Activated CD8-positive, alpha-beta memory T cell treated with anti-CD3 and anti-CD28 coated beads for 36 hours (primary cell): ENCODE measurements at regions not wholly inside any gene's neighbourhood (a gene's known extent, or its start where the extent isn't known, plus 50 kb on each side); places are given as distances from the start of the nearest gene placed in this dataset.

Experiments used
- CTCF ChIA-PET: fragments of 350-600 bp; sonication (Branson Sonifier 250); formaldehyde crosslinking; loops from one replicate; lab custom pipeline; 2021; ENCODE audit warnings: antibody characterized with exemption; lab: Charles Lee
- POLR2A ChIA-PET: fragments of 350-600 bp; sonication (Branson Sonifier 250); formaldehyde crosslinking; loops from one replicate; lab custom pipeline; 2021; ENCODE audit warnings: antibody characterized with exemption; lab: Charles Lee

DNA sequence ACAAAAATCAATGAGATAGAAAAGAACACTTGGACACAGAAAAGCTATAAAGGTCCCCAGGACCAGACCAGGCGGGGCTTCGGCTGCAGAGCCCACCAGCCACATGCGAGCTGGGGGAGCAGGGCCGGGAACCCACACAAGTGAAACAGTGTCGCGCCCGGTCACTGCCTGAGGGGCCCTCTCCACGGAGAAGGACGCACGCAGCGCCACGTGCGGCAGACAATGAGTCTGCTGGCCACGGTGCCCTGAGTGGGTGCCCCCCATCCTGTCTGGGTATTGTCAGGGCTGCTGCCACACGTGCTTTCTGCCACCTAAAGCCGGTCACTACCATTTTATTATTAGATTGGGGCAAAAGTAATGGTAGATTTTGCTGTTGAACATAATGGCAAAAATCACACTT is 207.9 kb upstream of the HDAC4 start:
- ChIA-PET POLR2A (interaction anchor here (0.6 kb wide), 1 partner anchor 271 kb away, joined by 3 read pairs; no protein-coding TSS in a partner anchor), CTCF (no interaction called here)

DNA sequence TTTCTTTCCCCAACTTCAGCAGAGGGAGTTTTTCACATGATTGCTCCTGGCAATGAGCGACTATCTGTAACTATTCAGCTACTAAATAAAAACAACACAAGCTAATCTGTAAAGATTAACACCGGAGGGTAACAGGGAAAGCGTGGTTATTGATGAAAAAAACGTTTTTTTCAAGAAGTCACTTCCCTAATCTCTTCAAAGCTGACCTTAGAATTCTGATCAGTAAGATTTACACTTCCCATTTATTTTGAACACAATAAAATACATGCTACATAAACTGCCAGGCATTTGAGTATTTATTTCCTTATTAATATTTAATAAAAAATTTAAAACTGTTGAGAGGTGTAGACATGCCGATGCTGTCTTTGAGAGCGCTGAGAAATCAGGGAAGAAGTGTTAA is 207.4 kb upstream of the HDAC4 start:
- ChIA-PET POLR2A (interaction anchor here (0.6 kb wide), 1 partner anchor 271 kb away, joined by 3 read pairs; no protein-coding TSS in a partner anchor), CTCF (no interaction called here)

DNA sequence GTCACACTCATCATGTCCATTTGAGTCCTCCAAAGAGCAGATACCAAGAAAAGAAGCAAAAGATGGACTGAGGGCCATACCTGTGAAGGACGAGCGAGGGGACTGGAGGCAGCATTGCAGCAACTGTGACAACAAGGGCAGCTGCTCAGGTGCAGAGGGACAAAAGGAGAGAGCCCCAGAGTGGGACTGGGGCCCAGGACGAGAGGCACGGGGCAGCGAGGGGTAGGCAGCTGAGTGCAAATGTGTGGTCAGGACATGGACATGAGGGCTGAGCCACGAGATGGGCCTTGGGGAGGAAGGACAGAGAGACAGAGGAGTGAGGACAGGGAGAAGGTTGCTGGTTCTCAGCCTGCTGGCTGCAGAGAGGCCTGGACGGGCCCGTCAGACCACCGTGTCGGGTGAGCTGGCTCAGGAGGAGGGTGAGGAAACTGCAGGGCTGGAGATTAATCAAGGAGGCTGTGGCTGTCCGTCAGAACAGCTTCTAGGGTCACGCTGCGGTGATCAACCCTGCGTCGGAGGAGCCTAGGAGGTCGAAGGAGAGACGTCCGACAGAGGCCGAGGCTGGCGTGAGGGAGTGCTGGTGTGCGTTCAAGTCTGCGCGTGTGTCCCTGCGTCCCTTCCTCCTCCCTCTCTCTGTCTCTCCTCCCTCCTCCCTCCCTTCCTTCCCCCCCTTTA is 206.8 kb upstream of the HDAC4 start:
- ChIA-PET POLR2A (no interaction called here), CTCF (no interaction called here)

DNA sequence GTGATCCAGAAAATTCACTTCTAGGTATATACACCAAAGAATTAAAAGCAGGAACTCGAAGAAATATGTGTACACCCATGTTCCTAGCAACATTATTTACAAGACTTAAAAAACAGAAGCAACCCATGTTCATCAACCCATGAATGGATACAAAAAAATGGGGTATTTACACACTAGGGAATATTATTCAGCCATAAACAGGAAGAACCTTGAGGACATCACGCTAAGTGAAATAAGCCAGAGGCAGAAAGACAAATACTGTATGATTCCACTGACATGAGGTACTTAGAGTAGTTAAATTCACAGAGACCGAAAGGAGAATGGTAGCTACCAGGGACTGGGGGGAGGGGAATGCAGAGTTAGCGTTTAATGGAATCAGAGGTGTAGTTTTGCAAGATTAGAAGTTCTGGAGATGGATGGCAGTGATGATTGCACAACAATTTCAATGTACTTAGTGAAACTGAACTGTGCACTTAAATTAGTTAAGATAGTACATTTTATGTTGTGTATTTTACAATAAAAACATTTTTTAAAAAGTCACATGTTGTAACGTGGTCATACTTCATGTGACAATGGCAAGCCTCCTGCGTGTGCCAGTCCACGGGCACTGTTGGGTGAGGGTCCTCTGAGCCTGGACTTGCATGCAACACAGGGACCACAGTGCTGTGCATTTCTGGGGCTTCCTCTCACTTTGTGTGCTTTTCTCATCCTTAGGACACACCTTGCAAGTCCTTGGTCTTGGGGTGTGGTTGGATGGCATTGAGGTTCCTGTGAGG is 206.1 kb upstream of the HDAC4 start:
- CTCF ChIA-PET: no interaction called here

DNA sequence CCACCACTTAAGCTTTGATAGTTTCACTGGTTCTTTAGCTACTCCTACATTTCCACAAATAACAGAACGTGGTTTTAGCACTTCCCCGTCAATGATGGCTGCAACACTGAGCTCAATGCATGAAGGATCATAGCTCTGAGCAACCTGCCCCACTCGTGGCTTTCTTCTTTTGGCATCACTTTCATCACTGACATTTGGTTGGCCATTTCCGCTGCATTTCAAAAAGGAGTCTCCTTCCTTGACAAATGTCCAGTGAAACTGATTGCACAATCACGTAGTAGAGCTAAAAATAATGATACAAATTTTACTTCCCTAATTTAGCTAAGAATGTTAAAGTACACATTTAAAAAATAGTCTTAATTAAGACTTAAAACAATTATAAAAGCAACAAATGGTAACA is 205.2 kb upstream of the HDAC4 start:
- CTCF ChIA-PET: no interaction called here
- POLR2A ChIA-PET: no interaction called here

More for the DNA sequence above, 206.1 kb upstream of the HDAC4 start:
- POLR2A ChIA-PET: no interaction called here

DNA sequence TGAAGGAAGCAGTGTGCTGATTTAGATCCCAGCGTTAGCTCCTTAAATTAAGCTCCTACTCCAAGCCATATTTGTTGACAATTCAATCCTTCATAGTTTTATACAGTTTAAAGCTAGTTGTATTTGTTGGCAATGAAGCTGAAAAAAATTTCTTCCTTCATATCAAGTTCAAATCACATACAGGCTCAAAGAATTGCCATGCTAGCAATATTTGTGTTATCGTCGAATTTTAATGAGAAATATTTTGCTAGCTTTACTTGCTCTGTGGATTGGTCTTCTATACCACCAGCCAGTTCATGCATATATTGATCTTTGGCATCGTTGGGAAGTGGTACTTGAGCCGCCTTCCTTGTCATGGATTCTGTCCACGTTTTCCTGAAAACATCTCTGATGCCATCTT is 204.6 kb upstream of the HDAC4 start:
- ChIA-PET CTCF (no interaction called here), POLR2A (no interaction called here)

DNA sequence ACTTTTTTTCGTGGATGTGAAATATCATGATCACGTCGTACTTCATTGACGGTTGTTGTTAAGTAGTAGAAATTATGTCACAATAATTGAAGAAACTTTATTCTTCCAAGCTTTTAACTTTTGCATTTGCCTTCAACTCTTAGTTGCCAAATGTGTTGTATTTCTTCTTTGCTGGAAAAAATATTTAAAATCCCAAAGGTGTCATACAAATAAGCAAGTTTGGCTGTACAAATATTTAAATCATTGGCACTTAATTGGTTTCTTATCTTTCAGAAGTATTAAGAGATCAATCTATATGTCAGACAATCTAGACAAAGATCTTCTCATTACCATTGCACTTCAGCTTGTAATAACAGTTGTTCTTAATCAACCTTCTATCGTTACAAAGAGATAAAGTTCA is 204.0 kb upstream of the HDAC4 start:
- POLR2A ChIA-PET: no interaction called here
- CTCF ChIA-PET: no interaction called here

DNA sequence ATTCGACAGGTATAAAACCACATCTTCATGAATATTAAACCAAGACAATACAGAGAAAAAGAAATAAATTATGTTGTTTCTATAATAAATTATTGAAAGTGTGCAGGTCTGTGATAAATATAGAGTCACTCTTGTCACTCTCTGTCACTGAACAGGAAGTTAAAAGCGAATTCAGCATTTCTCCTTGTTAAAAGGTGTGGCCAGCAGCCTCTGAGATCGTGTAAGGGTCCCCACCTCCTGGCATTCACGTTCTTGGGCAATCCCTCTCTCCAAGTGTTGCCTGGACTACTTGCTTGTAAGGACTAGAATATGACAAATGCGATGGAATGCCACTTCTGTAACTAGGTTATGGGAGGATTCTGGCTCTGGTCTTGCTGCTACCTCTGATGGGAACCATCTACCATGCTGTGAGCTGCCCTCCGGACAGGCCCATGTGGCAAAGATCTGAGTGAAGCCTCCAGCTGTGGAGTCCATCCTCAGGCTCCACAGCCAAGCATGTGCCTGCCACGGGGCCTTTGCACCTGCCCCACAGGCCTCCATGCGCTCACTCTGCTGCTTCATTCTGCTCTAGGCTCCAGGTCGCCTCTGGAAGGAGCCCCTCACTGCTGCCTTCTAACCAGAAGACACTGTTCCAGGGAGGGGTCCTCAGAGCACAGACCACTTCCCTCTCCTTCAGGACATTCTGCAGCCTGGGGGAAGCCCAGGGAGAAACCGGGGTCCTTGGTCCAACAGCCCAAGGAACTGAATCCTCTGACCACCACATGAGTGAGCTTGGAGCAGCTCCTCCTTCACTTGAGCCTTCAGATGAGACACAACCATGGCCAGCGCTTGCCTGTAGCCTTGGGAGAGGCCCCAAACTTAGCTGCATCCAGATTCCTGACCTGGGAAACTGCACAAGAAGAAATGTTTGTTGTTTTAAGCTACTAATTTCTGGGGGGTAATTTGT is 202.9 kb upstream of the HDAC4 start:
- ChIA-PET CTCF (no interaction called here), POLR2A (no interaction called here)

DNA sequence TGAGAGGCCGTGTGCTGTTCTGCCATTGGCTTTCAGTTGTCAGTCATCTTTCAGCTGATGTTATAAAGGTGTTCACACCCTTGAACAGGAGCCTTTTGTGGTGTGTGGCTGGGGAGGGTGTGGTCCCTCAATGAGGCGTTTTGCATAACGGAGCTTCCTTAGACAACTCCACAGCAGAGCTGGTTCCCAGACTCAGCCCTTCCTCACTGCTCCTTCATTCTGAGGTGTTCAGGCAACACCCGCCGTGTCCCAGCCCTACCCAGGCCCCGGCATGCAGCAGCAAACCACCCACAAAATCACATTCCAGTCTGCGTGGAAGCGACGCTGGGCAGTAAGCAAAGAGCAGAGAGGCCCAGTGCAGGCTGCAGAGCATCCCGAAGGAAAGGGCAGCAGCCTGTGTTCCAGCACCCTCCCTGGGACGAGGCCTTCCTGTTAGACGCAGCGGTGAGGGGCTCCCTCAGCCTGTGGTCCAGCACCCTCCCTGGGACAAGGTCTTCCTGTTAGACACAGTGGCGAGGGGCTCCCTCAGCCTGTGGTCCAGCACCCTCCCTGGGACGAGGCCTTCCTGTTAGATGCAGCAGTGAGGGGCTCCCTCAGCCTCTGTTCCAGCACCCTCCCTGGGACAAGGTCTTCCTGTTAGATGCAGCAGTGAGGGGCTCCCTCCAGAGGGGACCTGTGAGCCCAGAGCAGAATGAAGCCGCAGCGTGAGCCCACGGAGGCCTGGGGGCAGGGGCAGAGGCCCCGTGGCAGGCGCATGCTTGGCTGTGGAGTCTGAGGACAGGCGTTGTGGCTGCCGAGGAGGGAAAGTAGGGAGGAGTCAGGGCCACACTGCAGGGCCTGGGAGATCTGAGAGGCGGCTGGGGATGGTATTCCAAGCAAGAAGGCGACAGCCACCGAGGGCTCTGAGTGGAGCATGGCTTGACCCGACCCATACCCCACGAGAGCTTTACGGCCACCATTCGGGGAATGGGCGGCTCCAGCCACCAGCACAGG is 201.8 kb upstream of the HDAC4 start:
- ChIA-PET POLR2A (no interaction called here), CTCF (no interaction called here)

DNA sequence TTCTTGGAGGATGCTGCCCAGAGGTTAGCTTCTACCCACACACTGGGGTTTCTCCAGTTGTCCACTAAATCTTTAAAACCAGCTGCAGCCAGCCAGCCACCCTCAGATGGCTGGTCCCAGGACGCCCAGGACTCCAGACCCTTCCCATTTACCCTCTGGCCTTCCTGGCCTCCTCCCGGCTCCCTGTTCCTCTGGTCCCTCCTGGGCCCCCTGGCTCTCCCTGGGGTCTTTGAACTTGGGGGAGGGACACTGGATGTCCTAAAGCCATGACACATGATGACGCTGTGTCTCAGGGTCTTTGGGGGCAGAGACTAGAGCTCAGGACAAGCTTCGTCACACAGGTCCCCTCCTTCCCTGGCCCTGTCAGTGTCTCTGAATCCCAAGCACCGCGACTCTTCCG is 201.1 kb upstream of the HDAC4 start:
- POLR2A ChIA-PET: no interaction called here
- CTCF ChIA-PET: no interaction called here

DNA sequence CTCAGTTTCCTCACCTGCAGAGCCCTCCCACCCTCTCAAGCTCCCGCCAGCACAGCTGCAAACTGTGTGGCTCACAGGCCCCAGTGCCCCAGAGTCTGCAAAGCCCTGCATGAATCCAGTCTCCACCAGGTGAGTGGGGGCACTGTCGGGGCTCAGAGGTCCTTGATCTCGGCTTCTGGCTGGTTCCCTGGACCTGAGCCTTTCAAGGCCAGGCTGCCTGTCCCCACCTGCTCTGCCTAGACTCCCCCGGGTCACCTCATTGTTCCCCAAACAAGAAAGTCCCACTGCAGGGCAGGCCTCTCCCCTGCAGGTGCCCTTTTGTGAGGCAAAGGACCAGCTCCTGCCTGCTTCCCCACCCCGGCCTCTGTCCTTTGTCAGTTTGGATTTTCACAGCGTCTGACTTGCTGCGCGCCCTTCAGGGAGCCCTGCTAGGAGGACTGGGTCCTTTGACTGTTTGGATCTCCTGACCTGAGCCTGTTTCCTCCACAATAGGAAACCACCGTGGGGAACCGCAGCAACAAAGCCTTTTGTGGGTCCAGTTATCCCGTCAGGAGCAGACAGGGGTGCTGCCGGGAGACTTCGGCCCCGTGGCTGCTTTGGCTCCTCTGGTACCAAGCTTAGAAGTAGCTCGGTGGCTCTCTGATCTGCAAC is 200.5 kb upstream of the HDAC4 start:
- POLR2A ChIA-PET: no interaction called here
- CTCF ChIA-PET: no interaction called here

DNA sequence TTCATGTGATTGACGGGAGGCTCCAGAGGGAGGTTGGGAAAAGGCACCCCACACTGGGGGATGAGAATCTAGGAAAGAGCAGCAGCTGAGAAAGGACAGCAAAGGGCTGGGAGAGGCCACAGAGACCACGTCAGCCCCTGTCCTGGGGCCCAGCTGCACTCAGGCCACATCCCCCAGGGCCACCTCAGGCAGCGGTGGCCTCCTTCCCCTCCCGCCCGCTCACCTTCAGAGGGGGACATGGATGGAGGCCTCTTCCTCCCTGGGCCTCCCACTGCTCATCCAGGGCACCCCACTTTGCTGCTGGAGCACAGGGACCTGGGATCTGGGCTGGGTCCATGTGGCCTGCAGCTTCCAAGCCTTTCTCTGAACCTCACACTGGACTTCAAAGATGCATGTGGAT is 199.8 kb upstream of the HDAC4 start:
- POLR2A ChIA-PET: no interaction called here
- CTCF ChIA-PET: no interaction called here

DNA sequence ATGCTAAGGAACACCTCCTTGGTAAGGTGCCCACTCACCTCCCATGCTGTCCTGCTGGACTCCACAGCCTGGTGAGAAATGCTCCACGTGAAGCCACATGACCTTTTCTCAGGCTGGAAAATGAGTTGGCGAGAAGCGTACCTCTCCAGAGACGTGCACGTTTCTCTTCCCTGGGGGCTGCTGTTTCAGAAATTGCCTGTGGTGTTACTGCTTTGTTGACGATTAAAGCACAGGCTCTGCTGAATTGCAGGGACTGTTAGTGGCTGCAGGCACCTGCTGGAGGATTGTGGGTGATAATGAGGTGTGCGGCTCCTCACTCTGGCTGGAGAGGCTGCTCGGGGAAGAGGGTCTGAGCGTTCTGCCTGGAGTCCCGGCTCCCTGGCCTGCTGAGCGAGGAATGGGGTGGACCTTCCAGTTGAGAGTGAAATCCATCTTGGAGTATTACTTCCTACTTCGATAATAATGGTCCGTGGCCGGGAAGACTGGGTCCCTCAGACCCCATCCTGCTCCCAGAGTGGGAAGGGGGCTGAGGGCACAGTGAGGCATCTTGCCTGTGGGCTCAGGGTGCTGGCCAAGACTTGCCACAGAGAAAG is 199.3 kb upstream of the HDAC4 start:
- POLR2A ChIA-PET: no interaction called here
- CTCF ChIA-PET: no interaction called here

DNA sequence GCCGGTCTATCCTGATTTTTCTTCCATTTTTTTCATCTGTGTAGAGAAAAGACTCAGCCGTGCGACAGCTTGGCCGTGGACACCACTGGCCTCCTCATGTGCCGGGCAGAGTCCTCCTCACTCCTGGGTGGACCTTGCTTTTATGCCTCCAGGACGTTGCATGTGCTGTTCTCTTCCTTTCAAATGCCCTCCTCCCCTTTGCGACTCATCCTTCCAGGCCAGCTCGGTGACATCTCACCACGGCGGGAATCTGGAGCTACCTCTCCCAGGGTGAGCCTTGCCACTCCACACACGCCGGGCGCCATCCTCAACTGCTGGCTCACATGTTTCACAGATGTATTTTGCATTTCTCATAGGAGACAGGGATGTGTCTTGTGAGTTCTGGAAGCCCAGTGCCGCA is 198.5 kb upstream of the HDAC4 start:
- ChIA-PET CTCF (no interaction called here), POLR2A (no interaction called here)

DNA sequence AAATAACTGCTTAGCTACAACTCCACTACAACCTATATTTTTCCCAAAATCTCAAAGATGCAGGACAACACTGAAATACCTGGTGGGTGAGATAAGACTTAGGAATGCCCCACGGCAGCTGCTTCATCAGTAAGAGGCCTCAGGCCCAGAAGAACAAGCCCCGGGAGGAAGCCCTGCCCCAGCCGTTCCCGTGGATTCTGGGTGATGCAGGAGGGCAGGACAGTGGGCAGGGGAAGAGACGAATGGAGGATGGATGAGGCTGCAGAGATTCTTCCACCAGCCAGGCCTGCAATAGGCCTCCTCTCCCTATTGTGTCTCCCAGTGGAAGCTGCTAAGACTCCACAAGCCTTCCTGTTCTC is 197.9 kb upstream of the HDAC4 start:
- ChIA-PET CTCF (no interaction called here), POLR2A (no interaction called here)

DNA sequence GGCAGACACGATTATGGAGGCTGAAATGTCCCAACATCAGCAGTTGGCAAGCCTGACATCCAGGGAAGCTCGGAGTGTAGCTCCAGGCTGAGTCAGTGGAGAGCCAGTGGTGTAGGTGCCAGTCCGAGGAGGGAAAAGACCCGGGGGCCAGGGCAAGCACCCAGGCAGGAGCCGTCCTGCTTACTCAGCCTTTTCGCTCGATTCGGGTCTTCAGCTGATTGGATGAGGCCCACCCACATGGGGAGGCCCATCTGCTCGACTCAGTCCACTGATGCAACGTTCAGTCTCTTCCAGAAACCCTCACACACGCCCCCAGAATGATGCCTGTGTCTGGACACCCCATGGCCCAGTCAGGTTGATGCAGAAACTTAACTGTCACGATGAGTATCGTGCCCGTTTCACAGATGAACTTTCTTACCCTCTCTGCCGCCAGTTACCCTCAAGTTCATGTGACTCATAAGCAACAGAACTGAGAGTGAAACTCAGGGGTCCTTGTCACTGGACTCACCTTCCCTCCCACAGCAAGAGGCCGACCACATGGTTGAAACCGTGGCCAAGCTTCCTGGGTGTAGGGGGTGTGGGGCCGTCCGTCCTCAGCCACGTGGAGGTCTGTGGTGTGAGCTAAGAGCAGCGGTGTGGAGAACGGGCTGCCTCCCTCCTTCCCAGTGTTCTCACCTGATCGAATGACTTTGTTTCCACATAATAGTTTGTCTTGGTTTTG is 197.4 kb upstream of the HDAC4 start:
- POLR2A ChIA-PET: no interaction called here
- CTCF ChIA-PET: no interaction called here

DNA sequence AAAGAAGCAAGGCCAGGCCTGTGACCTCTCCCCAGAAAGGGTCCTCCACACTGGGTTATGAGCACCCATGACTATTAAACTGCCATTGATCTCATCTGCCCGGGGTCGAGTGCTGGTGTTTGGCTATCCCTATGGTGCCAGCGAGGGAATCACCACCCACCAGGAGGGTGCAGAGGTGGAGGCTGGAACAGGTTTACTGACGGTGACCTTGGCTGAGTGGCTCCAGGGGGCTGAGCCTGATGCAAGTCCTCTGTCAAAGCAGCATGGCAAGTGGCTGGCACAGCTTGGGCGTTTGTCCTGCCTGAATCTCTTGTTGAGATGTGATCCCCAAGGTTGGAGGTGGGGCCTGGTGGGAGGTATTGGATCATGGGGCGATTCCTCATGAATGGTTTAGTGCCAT is 196.4 kb upstream of the HDAC4 start:
- CTCF ChIA-PET: no interaction called here
- POLR2A ChIA-PET: no interaction called here

DNA sequence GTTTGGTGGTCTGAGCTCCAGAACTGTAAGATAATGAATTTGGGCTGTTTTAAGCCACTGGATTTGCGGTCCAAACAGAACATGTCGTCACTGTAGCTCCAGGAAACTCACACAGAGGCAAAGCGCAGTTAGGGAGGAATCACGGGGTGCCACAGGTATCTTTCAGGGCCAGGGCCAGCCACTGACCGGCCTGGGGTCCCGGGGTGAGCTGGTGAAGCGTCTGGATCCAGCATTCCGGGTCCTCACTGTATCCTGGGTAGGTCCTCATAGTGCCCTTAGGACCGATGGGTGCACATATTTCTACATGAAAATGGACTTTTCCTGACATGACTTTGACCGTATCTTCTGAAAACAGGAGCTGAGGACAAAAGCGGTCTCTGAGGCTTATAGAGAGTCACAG is 196.0 kb upstream of the HDAC4 start:
- POLR2A ChIA-PET: no interaction called here
- CTCF ChIA-PET: no interaction called here
